GM18517 (cell line): ENCODE measurements at regions not wholly inside any gene's neighbourhood (a gene's known extent, or its start where the extent isn't known, plus 50 kb on each side); places are given as distances from the start of the nearest gene placed in this dataset.
A peak's percentile ranks its signal among the peaks of the same experiment; 100 is the strongest.

ENCODE experiments used
- ATAC-seq: cut with Tn5 transposase; IDR thresholded peaks from one replicate; pipeline ENCODE4 v1.9.1; 2021; ENCODE audit warnings: mild to moderate bottlenecking, moderate library complexity; ENCODE audit not compliant: unreplicated experiment

DNA sequence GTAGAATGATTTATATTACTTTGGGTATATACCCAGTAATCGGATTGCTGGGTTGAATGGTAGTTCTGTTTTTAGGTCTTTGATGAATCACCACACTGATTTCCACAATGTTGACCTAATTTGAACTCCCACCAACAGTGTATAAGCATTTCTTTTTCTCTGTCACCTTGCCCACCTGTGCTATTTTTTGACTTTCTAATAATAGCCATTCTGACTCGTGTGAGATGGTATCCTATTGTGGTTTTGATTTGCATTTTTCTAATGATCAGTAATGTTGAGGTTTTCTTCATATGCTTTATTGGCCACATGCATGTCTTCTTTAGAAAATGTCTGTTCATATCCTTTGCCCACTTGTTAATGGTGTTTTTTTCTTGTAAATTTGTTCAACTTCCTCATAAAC lies 340.8 kb downstream of the PLOD2 start:
- ATAC-seq, result no peak

DNA sequence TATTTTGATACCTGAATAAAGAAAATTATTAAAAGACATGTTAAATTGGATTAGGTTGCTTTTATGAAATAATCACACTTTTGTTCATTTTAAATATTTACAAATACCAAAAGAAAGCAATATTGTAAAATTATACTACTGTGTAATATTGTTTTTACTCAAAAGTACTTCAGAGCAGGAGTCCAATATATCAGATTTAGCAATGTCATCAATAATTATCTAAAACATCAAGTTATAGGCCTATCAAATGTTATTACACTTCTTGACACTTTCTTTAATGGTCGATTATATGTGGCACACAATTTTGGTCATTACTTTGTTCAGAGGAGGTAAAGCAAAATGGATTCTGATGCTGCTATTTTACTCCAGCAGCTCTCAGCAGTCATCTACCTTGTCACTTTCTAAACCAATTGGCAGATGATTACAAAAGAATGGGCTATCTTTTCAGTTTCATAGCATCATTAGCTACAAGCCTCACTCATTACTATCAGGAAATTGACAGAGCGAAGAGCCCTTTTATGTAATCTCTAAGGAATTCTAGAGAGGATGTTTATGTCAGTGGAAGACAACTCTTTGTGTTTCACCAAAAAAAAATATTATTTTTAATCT lies 318.6 kb downstream of the PLOD2 start:
- no peak for ATAC-seq

DNA sequence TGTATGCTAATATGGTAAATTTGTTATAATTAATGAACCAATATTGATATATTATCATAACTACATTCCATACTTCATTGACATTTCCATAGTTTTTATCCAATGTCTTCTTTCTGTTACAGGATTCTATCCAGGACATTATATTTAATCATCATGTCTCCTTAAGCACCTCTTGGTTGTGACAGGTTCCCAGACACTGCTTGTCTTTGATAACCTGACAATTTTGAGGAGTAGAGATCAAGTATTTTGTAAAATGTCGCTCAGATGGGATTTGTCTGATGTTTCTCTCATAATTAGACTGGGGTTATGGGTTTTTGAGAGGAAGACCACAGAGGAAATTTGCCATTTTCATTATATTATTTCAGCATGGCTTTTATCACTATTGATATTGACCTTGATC lies 317.4 kb downstream of the PLOD2 start:
- ATAC-seq, result no peak

DNA sequence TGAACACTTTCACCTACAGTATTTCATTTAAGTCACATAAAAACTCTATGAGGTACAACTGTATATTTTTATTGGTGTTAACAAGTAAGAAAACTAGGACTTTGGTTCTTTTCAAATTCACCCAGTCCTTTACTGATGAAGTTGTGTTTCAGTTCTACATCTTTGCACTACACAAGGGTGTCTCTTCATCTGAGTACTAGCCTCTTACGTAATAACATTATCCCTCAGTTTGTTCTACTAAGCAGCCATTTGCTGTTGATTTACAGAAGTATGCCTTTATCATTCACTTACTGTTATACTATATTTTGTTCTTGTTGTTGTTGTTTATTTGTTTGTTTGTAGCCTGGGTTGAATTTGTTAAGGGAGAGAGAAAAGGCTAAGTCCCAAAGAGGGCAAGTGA lies 311.9 kb downstream of the PLOD2 start:
- ATAC-seq, result no peak

DNA sequence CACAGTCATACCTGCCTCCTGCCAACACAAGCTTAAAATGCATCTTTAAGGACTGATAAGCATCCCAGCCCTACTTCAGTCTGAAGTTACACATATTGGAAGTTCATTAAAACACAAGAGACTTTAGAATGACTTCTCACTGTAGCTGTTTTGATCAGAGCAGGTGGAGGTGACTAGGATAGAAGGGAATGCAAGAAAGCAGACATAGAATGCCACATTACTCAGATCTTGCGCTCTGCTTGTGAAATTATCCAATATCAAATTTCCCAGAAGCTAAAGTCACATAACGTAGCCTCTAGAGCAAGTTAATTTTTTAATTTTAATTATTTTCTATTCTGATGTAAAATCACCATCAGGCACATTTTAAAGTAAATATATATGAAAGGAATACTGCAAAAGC lies 306.5 kb downstream of the PLOD2 start:
- no peak for ATAC-seq

DNA sequence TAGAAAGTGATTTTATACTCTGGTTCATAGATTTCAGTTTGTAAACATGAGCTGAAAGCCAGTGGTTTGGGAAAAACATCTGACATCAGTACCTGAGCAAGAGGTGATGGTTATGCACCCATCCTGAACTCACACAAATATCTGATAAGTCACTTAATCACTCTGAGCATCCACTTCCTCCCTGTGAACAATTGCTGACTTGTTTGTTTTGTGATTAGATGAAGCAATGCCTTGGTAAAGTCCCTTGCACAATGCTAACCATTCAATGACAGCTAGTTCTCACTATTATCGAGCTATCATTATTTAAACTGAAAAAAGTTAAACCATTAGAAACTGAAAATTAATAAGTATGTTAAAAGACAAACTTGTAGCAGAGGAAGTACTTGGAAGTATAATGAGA lies 303.0 kb downstream of the PLOD2 start:
- no peak for ATAC-seq

DNA sequence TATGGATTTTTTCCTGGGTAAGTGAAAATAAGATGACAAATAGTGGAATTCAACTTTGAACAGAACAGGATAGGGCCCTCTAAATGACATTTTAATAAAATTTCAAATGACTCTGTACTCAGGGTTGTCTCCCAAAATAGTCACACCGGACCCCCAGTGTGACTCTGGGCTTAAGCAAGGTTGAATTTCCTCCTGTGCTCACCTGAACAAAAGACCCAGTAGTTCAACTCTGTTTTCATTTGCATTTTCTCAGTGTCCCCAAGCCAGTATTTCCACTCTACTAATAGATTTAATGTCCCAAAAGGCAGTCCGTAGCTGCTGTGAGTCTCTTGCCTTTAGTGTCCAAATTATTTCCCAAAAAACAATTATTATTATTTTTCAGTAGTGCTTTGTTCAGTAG lies 296.6 kb downstream of the PLOD2 start:
- ATAC-seq, result no peak

DNA sequence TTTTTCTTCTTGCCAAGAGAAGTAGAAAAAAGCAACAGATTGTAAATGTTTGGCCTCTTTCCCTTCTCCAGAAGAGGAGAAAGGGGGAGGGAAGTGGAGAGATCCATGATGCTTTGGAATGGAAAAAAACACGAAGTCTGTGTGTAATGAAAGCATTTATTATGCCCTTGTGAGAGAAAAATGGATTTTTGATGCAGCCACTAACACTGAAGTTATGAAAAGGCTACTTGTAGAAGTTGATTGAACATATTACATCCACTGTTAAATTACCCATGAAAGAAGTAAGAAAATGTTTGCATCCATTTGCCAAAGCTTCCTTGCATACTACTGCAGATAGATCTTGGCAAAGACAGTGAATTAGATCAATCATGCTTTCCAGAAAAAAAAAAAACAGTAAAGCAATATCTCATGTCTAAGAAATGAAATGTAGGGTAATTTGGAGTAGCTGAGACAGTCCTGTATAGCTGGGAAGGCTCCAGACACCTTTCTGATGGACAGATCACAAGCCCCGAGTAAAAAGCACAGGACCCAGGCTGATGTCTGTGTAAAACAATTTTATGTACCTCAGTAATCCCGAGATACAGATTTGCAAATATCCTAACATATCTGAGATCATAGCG lies 295.5 kb downstream of the PLOD2 start:
- ATAC-seq, result no peak

DNA sequence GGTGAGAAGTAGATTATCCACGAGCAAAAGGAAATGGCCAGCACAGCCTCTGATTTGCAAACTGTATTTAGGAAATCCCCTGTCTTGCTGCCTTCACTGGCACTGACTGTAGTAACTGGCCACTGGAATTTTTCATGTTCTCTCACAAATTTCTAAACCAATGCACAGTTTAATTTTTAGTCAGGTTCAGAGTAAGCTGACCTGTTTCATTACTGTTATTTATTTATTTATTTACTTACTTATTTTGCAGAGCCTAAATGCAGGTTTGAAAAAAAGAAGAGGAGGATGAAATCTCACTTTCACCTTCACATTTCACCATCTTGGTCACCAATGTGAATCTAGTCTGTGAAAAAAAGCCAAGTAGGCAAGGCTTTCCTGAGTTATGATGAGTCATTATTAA lies 291.0 kb downstream of the PLOD2 start:
- peak; percentile 75 for ATAC-seq

DNA sequence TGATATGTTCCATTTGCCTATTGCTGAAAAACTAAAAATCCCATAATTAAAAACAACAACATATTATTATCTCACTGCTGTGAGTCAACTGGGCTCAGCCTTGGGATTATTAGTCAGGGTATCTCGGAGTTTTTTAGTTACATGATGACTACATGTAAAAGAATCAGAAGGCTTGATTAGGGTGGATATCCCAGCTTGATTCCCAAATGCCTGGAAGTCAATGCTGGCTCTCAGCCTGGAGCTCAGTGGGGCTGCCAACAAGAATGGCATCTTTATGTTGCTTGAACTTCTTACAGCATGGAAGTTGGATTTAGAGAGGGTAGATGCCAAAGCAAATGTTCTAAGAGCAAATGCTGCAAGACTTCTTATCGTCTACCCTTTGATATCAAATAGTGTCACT lies 278.5 kb downstream of the PLOD2 start:
- ATAC-seq, result no peak

DNA sequence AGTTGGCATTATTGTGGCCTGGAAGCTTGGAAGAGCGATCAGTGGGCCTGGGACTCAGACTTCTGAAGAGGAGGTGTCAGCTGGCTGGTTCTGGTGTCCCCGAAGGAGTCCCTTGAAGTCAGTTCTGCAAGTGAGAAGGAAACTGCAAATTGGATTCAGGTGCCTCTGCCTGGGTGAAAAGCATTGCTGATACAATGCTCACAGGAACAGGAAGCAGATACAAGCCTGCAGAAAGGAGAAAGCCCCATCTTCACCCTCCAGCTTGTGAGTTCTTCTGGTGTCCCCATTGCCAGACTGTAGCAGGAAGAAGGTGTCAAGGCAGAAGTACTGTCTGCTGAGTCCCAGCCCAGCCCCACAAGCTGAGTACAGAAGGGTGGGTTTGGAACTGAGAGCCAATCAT lies 271.3 kb downstream of the PLOD2 start:
- ATAC-seq, result no peak

DNA sequence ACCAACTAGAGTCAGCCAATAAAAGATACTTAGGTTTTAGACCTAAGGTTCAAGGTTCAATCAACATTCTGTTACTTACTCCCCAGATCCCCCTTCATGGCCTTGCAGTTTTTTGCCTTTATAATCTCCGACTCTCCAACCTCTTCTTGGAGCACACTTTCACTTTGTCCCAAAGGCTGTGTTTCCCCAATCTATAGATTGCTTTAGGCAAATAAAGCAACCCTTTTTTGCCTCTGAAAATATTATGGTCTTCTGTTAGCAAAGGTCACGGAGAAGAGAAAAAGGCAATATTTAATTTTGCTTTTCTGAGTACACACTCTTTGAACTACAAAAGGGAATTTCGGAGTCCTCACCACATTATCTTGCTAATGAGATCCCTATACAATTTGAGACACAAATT lies 268.1 kb downstream of the PLOD2 start:
- no peak for ATAC-seq

DNA sequence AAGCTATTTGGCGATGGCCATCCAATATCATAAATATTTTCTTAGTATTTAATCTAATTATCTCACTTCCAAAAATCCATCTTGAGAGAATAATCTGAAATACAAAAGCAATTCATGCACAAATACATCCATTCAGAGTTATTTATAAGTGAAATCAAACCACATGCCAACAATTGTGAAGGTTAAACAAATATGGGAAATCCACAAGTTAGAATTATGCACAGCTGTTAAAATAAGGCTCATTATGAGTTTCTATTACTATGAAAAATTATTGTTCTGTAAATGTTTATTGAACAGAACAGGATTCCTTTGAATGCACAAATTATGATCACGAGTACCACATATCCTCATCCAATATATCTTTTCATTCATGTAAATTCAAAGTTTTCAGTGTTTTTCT lies 267.7 kb downstream of the PLOD2 start:
- ATAC-seq, result no peak

DNA sequence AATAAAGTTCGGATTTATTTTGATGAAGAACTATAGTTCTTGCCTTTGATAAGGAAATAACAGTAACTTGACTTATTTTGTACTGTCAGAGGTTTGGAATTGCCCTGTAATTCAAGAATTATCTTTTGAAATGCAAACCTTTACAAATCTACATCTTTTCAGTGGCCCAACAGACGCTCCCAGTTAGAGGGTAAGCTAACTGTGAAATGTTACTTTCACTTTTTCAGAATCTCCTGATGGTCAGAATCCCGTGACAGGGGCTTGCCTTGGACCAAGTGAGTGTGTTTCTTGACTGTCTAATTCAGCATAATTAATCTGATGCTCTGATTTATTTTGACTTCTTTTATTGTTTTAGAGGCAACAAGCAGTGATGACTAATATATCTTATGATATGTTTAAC lies 262.5 kb downstream of the PLOD2 start:
- ATAC-seq, result peak; percentile 43

DNA sequence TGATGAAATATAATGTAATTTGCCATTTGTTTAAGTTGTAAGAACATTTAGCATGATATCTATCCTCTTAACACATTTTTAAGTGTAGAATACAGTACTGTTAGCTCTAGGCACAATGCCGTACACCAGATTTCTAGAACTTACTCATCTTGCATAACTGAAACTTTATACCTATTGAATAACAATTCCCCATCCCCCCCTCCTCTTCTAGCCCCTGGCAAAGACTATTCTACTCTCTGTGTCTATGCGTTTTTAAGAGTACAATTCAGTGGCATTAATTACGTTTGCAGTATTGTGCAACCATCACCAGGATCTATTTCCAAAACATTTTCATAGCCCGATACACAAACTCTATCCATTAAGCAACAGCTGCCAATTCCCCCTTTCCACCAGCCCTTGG lies 261.7 kb downstream of the PLOD2 start:
- ATAC-seq, result peak; percentile 54

DNA sequence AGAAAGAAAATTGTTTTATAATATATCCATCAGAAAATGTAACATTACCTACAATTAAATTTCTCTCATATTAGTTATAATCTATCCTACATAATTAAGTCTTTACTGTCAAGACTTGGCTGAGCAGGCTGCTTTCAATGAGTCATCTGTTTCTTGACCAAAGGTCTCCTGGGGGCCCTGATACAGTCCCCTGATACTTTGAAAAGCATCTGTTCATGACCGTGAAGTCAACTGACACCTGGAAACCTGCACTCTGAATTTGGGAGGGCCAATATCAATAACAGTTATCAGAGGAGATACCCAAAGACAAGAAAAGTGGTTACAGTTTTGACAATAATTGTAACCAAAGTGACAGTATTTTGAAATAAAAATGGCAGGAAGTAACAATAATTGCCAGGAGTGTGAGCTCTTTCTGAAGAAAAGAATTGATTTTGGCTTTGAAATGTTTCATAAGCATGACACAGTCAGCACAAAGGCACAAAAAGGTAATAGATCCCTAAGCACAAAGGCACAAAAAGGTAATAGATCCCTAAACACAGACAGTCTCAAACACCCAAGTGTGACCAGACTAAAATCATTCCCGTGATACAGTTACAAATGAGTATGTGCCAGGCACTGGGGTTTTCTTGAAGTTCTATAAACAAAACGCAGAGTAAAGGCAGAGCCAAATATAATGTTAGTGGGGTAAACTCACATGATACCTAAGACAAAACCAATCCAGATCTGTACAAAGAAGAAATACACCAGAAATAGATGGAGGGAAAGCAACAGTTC lies 260.7 kb downstream of the PLOD2 start:
- ATAC-seq, result peak; percentile 77

DNA sequence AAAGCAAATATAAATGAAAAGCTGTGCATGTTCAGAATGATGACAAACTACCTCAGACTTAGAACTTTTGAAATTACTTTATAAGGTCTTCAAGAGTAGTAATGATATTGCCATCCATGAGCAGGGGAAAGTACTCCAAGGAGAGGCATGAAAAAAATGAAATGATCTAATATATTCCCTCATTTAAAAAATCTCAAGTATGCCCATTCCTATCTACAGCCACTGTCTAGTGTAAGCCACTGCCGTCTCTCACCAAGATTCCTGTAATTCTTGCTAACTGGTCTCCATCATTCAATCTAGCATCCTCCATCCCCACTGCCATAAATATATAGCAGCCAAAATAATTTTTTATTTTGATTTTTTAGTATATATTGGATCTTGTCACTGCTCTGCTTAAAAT lies 258.8 kb downstream of the PLOD2 start:
- no peak for ATAC-seq

DNA sequence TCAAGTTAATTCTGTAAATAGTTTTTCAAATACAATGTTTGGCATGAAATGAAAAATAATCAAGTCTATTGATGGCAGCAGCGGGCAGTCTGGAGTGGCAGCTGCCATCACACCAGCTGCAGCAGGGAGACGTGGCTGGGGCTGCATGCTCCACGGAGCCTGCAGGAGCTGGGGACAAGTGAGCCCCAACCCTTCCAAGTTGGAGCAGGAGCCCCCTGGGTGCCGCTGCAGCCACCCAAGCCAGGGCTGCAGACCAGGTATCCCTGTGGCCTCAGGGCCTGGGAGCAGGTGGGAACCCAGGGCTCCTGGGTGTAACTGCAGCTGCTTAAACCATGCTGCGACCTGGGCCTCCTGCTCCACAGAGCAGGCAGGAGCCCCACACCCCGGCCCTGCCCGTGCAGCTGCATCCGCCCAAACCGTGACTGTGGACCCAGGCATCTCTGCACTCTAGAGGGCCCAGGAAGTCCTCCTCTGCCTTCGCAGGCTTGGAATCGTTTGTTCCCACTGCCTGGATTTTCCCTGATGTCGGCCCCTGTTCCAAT lies 257.4 kb downstream of the PLOD2 start:
- no peak for ATAC-seq

DNA sequence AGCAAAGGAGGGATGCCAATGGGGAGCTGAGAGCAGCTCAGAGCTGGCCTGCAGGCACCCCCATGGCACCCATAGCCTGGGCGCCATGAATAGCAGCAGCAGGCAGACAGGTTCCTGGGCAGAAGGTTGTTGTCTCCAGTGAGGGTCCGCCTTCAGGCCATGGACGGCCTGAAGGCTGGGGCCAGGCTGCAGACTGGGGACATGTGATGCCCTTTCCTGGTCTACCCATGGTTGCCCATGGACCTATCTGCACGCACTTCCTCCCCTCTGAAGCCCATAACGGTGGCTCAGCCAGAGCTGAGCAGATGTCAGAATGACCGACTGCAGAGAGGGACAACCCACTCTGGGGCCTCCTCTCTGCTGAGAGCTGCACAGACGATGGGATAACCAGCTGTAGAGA lies 256.8 kb downstream of the PLOD2 start:
- ATAC-seq, result no peak

DNA sequence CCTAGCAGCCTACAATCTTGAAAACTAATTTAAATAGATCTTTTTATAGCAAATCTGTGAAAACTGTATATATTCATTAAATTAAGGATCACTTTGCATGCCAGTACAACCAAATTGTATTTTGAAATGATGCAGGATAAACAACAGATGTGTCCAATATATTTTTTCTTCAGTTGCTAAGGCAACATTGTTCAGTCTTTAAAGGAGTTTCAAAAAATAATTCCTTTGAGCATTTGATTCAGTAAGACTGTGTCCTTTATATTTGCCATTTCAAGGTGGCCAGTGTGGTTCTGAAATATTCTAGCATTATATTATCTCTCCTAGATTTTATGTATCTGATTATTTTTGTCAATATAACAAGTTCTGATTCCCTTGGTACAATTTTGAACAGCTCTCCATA lies 254.7 kb downstream of the PLOD2 start:
- ATAC-seq, result no peak

DNA sequence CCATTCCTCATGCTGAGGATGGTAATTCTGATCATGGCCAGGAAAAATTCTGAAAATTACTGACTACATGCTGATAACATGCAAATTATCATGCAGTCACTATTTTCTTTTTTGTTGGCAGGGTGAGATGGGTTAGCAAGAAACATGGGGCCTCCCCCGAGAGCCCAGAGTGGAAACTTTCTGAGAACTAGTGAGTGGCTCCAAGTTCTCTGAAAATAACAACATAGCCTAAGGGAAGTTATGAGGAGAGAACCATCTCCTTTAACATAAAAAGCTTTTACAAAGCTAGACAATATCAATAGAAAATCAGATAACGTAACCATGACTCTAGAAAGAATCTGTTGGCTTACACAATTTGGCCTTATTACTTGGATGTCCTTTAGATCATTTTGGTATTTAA lies 254.2 kb downstream of the PLOD2 start:
- ATAC-seq, result no peak

DNA sequence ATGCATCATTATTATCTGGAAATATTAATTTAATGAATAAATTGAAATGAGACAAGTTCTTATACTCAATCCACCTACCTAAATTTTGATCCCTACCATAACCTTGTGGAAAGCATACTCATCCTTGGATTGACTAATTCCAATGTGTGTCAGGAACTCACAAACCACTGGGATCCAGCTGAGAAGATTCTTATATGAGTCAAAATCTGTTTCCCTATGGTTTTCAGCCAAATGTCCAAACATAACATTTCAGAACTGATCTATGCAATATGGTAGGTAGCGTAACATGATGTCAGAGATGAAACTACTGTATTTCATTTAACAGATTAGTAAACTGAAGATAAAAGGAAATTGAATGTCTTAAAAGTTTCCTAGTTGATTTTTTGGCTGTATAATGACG lies 250.0 kb downstream of the PLOD2 start:
- no peak for ATAC-seq
